Esophagus muscularis mucosa (tissue), 4 donors: ENCODE measurements at regions not wholly inside any gene's neighbourhood (a gene's known extent, or its start where the extent isn't known, plus 50 kb on each side); places are given as distances from the start of the nearest gene placed in this dataset.

ENCODE experiments used
- DNase-seq: peaks from one replicate; pipeline ENCODE4 v3.0.0-alpha.2; 2017; ENCODE audit errors: extremely low spot score
- H3K27ac ChIP-seq, 4 donors: fragments of 200-600 bp; sonication (generic); replicated peaks in 1 of 4; 1 replicate in 3 of 4; 2 replicates in 1 of 4; pipeline ENCODE4 v1.5.1; 2016 to 2019; ENCODE audit warnings: mild to moderate bottlenecking in 1 of 4
- H3K27me3 ChIP-seq, 4 donors: fragments of 200-600 bp; sonication (generic); one replicate each; pipeline versions ENCODE4 v1.5.1 to v1.6.0; 2016 to 2019
- H3K36me3 ChIP-seq, 4 donors: fragments of 200-600 bp; sonication (generic); one replicate each; pipeline ENCODE4 v1.5.1; 2016 to 2019
- H3K4me1 ChIP-seq, 4 donors: fragments of 200-600 bp; sonication (generic); one replicate each; pipeline ENCODE4 v1.5.1; 2016 to 2019
- H3K4me3 ChIP-seq, 4 donors: fragments of 200-600 bp; sonication (generic); 1 replicate in 2 of 4; 2 replicates in 2 of 4; pipeline ENCODE4 v1.5.1; 2016 to 2019; ENCODE audit warnings: mild to moderate bottlenecking in 4 of 4, moderate library complexity in 1 of 4
- H3K9me3 ChIP-seq, 4 donors: fragments of 200-600 bp; sonication (generic); 1 replicate in 3 of 4; 2 replicates in 1 of 4; pipeline ENCODE4 v1.5.1; 2016 to 2019
- EP300 ChIP-seq: sonication (generic); formaldehyde crosslinking; IDR thresholded peaks from one replicate; pipeline ENCODE4 v1.6.1; 2017; ENCODE audit warnings: antibody characterized with exemption
- POLR2A ChIP-seq: fragments of 450-650 bp; IDR thresholded peaks from one replicate; pipeline ENCODE4 v1.6.1; 2017; ENCODE audit warnings: antibody characterized with exemption, moderate library complexity, mild to moderate bottlenecking, low read depth
- POLR2AphosphoS5 ChIP-seq, 2 donors: sonication (generic); formaldehyde crosslinking; IDR thresholded peaks; one replicate each; pipeline ENCODE4 v1.6.1; 2017; ENCODE audit warnings: antibody characterized with exemption in 2 of 2
- WGBS: methylation state at CpG from one replicate; pipeline ENCODE4 v1.1.5; 2018; 5-methylcytosine and 5-hydroxymethylcytosine counted together
- intact Hi-C: fragments of 100-400 bp; cut with DNase I; formaldehyde crosslinking; loops from one replicate; pipeline ENCODE4 v1.15.1; 2023
- TF ChIP-seq, protein P1 (sequence below), 3 experiments: fragments of 200-600 bp in 2 of 3; fragments of 450-650 bp in 1 of 3; sonication (generic) in 2 of 3; IDR thresholded peaks; one replicate each; pipeline ENCODE4 v1.5.1; 2017 to 2019; ENCODE audit warnings: antibody characterized with exemption in 3 of 3, mild to moderate bottlenecking in 2 of 3, moderate library complexity in 1 of 3

DNA sequence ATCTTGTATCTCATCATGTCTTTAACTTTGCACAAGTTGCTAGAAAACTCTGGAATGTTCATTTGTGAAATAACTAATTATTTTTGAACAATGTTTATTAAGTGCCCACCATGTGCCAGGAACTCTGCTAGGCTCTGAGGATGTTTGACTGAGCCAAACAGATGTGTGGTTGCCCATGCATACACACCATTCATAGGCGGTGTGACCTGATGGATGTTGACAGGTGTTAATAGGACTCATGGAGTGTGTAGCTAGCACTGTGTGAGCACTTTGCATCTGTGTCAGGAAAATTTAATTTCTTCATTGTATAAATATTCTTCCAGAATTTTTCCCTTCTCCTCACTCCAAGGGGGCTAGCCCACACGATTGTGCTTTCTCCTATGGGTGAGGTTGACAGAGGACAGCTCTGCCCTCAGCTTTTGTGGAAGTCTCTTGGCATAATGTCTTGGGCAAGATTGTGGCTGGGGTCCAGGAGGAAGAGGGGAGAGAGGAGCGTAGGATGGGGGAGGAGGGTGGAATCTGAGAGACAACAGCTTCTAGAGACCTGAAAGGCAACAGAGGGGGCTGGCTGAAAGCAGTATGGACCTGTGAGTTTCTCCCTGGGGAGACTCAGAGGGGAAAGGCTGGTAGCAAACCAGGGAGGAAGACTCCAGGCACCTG, 214.6 kb upstream of the CXCR4 start:
- WGBS = 58% methylated on average over 3 of the region's 3 CpGs
- TF ChIP-seq, protein P1, sequence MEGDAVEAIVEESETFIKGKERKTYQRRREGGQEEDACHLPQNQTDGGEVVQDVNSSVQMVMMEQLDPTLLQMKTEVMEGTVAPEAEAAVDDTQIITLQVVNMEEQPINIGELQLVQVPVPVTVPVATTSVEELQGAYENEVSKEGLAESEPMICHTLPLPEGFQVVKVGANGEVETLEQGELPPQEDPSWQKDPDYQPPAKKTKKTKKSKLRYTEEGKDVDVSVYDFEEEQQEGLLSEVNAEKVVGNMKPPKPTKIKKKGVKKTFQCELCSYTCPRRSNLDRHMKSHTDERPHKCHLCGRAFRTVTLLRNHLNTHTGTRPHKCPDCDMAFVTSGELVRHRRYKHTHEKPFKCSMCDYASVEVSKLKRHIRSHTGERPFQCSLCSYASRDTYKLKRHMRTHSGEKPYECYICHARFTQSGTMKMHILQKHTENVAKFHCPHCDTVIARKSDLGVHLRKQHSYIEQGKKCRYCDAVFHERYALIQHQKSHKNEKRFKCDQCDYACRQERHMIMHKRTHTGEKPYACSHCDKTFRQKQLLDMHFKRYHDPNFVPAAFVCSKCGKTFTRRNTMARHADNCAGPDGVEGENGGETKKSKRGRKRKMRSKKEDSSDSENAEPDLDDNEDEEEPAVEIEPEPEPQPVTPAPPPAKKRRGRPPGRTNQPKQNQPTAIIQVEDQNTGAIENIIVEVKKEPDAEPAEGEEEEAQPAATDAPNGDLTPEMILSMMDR (IDR thresholded peaks at IDR 0.05) = no peak
- no peak for TF ChIP-seq EP300
- no peak for TF ChIP-seq POLR2AphosphoS5 (IDR thresholded peaks at IDR 0.05)
- TF ChIP-seq POLR2A = no peak

GRCh38 chr2:136331226-136331625, 213.3 kb upstream of the CXCR4 start:
- Histone ChIP-seq H3K36me3 (no peaks in the 10 kb centered on the region), H3K4me1 (peaks cover 0 to 9% (median 3%) of the 10 kb centered on the region in 4 donors), H3K9me3 (no peaks in the 10 kb centered on the region), H3K27me3 (no peaks in the 10 kb centered on the region), H3K4me3 (no peak overlapping the region), H3K27ac (no peak overlapping the region)
- TF ChIP-seq POLR2A (no peak), POLR2AphosphoS5 (IDR thresholded peaks at IDR 0.05) (no peak), EP300 (no peak)
- TF ChIP-seq, protein P1 (IDR thresholded peaks at IDR 0.05) = no peak
- 77% methylated on average over 4 of the region's 5 CpGs for WGBS
- intact Hi-C loops = no loop called here
- DNase-seq = no peak

More for the DNA sequence above, 214.6 kb upstream of the CXCR4 start:
- Histone ChIP-seq H3K36me3 (no peaks in the 10 kb centered on the region), H3K4me3 (no peak overlapping the region), H3K9me3 (no peaks in the 10 kb centered on the region), H3K27me3 (no peaks in the 10 kb centered on the region), H3K4me1 (peaks cover 0 to 9% (median 3%) of the 10 kb centered on the region in 4 donors), H3K27ac (no peak overlapping the region)
- intact Hi-C loops = no loop called here
- no peak for DNase-seq

DNA sequence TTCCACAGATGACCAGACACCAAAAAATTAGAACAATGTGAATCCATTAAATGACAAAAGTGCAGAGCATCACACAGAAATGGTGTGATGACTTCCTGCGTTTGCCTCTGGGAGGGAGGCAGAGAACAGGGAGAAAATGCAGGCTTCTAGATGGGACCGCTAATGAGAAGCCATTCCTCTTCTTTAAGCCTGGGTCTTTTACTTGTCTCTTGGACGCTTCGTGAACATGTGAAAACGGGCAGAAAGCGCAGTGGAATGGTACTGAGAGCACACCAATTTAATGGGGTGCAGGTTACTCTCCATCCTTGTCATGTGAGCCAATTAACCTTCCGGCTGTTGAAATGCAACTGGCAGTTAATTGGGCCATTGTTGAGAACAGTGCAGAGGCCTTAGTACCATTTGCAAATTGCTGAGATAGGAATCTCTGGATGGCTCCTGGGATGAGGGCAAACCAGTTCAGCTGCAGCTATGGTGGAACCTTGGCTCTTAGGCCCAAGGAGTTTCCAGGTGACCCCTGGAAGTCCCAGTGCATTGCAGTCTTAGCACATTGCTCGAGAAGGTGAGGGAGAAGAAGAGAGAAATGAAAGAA, 210.4 kb upstream of the CXCR4 start:
- TF ChIP-seq EP300 (no peak), POLR2A (no peak), POLR2AphosphoS5 (IDR thresholded peaks at IDR 0.05) (no peak)
- TF ChIP-seq, protein P1 (IDR thresholded peaks at IDR 0.05) = no peak
- no peaks in the 10 kb centered on the region for H3K9me3 ChIP-seq
- H3K4me1 ChIP-seq = peaks cover 0 to 9% (median 3%) of the 10 kb centered on the region in 4 donors
- intact Hi-C loops = no loop called here
- no peaks in the 10 kb centered on the region for H3K27me3 ChIP-seq
- H3K36me3 ChIP-seq = no peaks in the 10 kb centered on the region
- WGBS = 76% methylated on average over 8 of the region's 8 CpGs
- no peak overlapping the region for H3K27ac ChIP-seq
- no peak for DNase-seq
- H3K4me3 ChIP-seq = no peak overlapping the region

GRCh38 chr2:136327162-136327852, 209.4 kb upstream of the CXCR4 start:
- Histone ChIP-seq H3K9me3 (no peaks in the 10 kb centered on the region), H3K27ac (no peak overlapping the region), H3K36me3 (no peaks in the 10 kb centered on the region), H3K4me1 (peaks cover 0 to 3% (median under 1%) of the 10 kb centered on the region in 4 donors), H3K27me3 (no peaks in the 10 kb centered on the region), H3K4me3 (no peak overlapping the region)
- intact Hi-C loops = no loop called here
- 79% methylated on average over 12 of the region's 12 CpGs for WGBS
- TF ChIP-seq, protein P1 (IDR thresholded peaks at IDR 0.05) = no peak
- no peak for TF ChIP-seq POLR2A
- TF ChIP-seq POLR2AphosphoS5 (IDR thresholded peaks at IDR 0.05) = no peak
- TF ChIP-seq EP300 = no peak
- no peak for DNase-seq
